HG03439 (cell line): ENCODE measurements at regions not wholly inside any gene's neighbourhood (a gene's known extent, or its start where the extent isn't known, plus 50 kb on each side); places are given as distances from the start of the nearest gene placed in this dataset.

Experiments used
- ATAC-seq: cut with Tn5 transposase; IDR thresholded peaks from one replicate; pipeline ENCODE4 v1.9.1; 2021; ENCODE audit warnings: mild to moderate bottlenecking, moderate library complexity; ENCODE audit not compliant: unreplicated experiment

GRCh38 chr2:52886556-52886955, 881.0 kb upstream of the CHAC2 start:
- ATAC-seq, result no peak

DNA sequence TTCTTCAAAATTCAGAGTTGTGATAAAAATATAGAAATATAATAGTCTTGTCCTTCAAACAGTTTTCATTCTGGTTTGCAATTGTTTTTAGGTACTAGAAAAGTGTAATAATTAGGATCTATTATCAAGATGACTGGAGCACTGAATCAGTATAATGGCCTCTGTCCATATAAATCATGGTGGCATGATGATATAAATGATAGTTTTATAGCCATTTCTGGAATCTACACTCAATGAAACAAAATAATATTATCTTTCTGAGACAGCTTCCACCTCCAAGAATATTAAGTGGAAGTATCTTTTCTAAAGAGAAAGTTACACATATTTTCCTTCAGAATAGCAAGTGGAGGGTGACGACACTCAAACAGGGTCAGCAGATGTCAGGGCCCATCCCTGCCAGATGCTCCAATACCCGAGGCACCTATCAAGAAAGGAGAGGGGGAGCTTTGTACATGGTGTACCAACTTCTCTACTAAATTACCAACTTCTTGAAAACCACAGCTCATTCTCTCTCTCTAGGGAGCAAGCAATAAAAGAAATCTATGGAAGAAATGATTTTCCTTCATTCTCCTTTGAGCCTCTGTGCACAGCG, 882.7 kb upstream of the CHAC2 start:
- ATAC-seq, result no peak

DNA sequence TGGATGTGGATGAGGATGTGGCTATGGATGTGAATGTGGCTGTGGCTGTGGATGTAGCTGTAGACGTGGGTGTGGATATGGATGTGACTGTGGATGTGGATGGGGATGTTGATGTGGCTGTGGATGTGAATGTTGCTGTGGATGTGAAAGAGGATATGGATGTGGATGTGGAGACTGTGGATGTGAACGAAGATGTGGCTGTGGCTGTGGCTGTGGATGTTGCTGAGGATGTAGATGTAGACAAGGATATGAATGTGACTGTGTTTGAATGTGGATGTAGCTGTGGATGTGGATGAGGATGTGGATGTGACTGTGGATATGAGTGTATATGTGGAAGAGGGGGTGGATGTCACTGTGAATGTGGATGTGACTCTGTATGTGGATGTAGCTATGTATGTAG, 884.6 kb upstream of the CHAC2 start:
- ATAC-seq, result no peak

DNA sequence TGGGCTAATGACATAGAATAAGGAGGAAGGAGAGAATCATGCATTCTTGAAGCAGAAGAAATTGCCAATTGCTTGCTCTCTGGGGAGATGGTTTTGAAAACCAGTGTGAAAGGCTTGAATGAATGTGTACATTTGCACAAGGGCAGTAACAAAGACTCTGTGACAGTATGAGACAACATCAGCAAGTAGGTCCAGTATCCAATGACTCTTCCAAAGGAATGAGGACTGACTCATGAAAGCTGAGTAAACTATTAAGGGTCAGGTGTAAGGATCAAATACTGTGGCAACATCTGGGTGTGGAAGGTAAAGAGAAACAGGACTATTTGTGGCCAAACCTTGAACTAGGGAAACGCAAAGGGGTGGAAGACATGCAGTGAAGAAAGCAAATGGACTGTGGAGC, 886.0 kb upstream of the CHAC2 start:
- no peak for ATAC-seq

DNA sequence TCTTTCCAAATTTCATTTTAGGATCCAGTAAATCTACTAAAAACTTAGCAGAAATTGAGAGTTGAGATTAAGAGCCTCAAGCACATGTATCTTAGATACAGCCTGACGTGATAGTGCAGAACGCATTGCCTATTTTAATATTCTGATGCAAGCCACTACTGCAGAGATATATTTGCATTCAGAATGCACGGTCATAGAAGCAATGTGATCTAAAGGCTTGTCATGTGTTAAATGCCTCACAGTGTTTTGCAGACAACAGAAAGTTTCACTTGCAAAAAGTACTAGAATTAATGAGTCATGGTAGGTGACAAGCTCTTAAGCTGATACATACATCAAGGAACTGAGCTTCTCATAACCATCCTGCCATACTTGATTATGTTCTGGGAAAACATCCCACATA, 886.7 kb upstream of the CHAC2 start:
- no peak for ATAC-seq

DNA sequence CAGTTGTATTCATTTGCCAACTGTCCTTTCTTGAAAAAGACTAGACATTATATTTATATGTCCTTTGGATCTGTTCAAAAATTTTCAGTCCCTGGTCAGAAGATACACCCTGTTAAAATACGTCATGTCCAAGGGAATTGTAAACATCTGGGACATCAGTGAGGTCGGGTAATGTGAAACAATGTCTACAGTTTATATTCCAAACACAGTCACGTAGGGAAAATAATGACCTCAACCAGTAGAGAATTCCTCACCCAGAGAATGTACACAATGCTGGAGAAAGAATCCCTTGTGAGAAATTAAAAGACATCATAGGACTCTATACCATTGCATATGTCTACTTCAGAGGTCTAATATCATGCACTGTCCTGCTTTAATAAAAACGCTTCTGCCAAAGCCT, 888.0 kb upstream of the CHAC2 start:
- ATAC-seq, result no peak

- no peak for ATAC-seq
Observed at GRCh38 chr2:52877703-52878102, 889.9 kb upstream of the CHAC2 start.

DNA sequence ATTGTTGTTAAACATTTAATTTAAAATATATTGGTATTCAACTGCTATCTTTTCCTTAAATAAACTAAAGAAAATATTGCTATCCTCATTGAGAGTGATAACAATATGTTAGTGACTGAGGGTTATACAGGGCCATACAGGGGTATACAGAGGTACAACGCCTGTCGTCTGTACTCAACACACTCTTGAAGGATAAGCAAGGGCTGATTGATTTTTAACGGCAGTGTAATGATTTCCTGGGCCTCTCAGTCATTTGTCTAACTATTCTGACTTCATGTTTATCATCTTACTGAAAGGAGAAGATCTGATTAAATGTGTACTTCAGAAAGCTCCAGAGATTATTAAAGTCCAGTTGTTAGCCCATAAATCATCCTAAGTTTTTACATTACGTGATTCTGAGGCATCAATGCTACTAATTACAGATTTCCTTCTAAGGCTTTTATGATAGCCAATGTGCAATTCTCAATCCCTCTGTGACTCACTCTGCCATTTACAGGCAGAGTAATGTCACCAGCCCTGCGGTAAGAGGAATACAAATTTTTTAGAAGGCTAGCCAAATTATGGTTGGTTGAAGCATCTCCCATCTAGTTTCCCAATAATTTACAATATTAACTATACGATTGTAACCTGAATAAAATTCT, 893.0 kb upstream of the CHAC2 start:
- ATAC-seq, result no peak

GRCh38 chr2:52862801-52863200, 904.8 kb upstream of the CHAC2 start:
- ATAC-seq, result no peak

- ATAC-seq, result no peak
Observed at GRCh38 chr2:52861596-52861995, 906.0 kb upstream of the CHAC2 start.

GRCh38 chr2:52859065-52859464, 908.5 kb upstream of the CHAC2 start:
- no peak for ATAC-seq

- ATAC-seq, result no peak
Observed at GRCh38 chr2:52857722-52858121, 909.9 kb upstream of the CHAC2 start.

DNA sequence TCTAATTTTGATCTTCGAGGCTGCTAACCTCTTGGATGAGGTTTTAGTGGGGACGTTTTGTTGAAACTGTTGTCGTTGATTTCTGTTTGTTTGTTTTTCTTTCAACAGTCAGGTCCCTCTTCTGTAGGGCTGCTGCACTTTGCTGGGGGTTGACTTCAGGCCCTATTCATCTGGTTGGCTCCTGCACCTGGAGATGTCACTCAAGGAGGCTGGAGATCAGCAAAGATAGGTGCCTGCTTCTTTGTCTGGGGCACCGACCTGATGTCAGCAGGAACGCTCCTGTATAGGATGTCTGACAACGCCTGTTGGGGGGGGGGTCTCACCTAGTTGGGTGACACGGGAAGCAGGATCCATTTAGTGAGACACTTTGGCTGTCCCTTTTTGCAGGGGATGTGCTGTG, 915.6 kb upstream of the CHAC2 start:
- no peak for ATAC-seq

DNA sequence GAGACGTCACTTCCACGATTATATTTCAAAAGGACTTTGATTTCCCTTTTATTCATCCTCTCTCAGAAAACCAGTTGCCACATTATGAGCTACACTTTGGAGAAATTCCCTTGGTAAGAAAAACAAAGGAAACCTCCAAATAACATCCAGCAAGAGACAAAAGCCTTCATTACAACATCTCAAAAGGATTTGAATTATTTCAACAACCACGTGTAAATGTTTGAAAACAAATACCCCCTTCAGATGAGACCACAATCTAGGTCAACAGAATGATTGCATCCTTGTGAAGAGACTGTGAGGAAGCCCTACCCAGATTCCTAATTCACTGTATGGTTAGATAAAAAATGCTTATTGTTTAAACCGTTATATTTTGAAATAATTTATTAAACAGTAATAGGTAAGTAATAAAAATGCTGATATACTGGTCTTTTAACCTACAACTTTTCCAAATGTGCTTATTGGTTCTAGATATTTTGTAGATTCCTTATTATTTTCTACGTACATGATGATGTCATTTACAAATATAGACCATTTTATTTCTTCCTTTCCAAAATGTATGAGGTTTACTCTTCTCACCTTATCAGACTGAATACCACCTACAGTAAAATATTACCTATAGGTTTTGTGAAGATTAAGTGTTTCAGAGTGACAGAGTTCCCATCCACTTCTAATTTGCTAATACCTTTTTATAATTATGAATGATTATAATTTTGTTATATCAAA, 922.7 kb upstream of the CHAC2 start:
- no peak for ATAC-seq

- ATAC-seq, result no peak
Observed at GRCh38 chr2:52835909-52836308, 931.7 kb upstream of the CHAC2 start.

DNA sequence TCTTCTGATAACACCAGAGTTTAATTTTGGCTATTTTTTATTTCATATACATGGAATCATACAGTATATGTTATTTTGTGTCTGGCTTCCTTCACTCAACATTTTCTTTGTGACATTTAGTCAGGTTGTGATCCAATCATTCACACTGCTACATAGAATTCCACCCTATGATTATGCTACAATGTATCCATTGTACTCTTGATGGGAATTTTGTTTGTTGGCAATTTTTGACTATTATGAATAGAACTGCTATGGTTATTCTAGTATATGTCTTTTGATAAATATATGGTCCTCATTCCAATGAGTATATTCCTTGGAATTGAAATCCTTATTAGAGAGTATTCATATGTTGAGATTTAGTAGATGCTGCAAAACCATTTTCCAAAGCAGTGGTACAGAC, 936.4 kb upstream of the CHAC2 start:
- ATAC-seq, result no peak

DNA sequence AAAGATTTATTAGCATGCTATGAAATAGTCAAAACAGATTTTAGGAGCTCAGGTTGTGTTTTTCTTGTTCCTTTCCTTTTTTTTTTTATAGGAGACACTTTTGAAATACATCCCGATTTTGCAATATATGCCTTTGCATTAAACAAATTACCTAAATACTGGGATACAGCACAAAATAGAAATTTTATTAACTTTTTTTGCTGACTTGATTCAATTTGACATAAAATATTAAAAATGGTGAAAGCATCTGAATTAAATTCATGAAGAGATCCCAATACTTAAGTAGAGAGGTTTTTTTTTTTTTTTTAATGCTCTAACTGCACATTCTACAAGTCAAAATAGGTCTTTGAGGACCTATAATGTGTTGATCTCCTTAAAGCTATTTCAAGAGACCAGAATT, 939.5 kb upstream of the CHAC2 start:
- no peak for ATAC-seq

DNA sequence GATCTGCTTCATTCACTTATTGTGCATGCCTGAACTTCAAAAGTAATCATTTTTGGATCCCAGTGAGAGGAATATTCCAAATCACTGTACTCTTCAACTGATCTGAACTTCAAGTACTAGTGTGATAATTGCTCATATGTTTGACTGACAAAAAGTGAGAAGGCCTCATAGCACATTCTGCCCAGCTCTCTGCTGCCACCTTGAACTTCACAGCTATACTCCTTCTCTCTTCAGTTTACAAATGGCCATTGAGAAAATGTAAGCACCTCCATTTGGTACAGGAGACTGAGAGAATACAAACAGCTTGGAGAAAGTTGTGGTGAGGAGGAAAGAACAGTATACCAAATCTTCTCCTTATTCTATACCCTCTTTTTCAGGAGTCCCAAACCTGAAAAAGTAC, 946.0 kb upstream of the CHAC2 start:
- no peak for ATAC-seq

DNA sequence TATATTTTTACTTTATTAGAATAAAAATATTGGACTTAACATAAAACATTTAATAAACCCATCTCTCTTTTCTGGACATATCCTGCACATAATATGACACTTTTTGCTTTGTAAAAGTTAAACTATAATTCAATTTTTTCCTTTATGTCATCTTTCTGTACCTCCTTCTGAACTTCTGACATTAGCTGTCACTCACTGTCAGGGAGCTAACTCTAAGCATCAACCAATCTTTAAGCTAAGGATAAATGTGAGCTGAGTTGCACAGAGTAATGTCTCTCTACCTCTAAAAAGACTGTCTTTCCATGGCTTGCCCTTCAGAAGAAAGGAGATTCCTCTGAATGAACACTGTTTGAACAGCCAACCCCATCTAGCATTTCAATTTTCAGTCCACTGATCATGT, 948.6 kb upstream of the CHAC2 start:
- no peak for ATAC-seq

DNA sequence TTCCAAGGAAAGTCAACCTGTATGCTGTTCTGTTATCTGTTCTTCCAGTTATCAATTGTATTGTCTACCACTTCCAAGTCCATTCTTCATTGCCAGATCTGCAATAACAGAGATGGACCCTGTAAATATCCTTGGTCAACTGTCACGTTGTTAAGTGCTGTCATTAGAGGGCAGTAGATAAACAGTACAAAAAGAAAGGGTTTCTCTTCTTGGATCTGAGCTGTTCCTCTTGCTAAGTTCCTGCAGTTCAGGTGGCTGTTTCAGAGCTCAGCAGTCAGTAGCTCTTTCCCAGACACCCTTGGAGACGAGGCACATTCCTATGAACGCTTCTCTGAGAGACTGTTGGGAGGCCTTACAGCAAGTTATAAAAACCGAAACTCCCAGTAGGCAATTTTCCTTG, 957.1 kb upstream of the CHAC2 start:
- peak; percentile 68 for ATAC-seq

GRCh38 chr2:52805901-52806410, 961.6 kb upstream of the CHAC2 start:
- ATAC-seq, result no peak

DNA sequence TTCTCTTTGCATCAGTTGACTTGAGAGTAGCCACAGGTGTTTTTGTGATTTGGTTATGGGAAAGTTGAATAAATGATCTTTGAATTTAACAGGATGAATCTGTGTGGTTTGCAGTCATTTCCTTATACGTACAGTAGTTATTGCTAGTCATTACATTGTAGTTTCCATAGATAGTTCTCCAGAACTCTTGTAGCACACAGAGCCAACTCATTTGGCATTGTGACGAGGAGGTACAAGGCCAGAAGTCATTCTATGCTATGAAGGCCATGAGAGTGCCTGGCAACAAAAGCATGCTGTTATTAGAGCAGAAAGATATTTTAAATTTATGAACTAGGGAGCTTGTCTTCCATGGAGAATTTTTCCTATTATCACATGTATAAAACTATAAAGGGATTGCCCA, 973.0 kb upstream of the CHAC2 start:
- no peak for ATAC-seq
